Keratinocyte (primary cell): ENCODE measurements at regions not wholly inside any gene's neighbourhood (a gene's known extent, or its start where the extent isn't known, plus 50 kb on each side); places are given as distances from the start of the nearest gene placed in this dataset.

Experiments
- DNase-seq: peaks from one replicate; pipeline ENCODE4 v3.0.0-alpha.2; 2011; ENCODE audit warnings: low read depth, missing footprints, low spot score
- FAIRE-seq: peaks from 2 replicates; lab custom pipeline; 2011; peaks lifted over from hg19 to GRCh38; lab: Jason Lieb, UNC
- H2AFZ ChIP-seq: 2 replicates; pipeline ENCODE4 v1.6.0; 2012; ENCODE audit warnings: low read length, control low read depth, inconsistent platforms; ENCODE audit not compliant: control insufficient read depth
- H3K27ac ChIP-seq: 2 replicates; pipeline ENCODE4 v1.5.1; 2011; ENCODE audit warnings: low read length; ENCODE audit not compliant: control insufficient read depth, insufficient read depth
- H3K27me3 ChIP-seq: 3 replicates; pipeline ENCODE4 v1.6.0; 2011; ENCODE audit warnings: low read length; ENCODE audit not compliant: control insufficient read depth, insufficient read depth; ENCODE audit errors: extremely low read depth
- H3K36me3 ChIP-seq, 2 experiments: 2 replicates in 1 of 2; 3 replicates in 1 of 2; pipeline ENCODE4 v1.5.1; 2011; ENCODE audit warnings: low read length in 2 of 2, mild to moderate bottlenecking in 1 of 2; ENCODE audit not compliant: control insufficient read depth in 2 of 2, insufficient read depth in 2 of 2; ENCODE audit errors: extremely low read depth in 1 of 2
- H3K4me1 ChIP-seq: 3 replicates; pipeline ENCODE4 v1.5.1; 2011; ENCODE audit warnings: low read length; ENCODE audit not compliant: control insufficient read depth, insufficient read depth; ENCODE audit errors: extremely low read depth
- H3K4me2 ChIP-seq: 3 replicates; pipeline ENCODE4 v1.6.0; 2011; ENCODE audit warnings: low read depth, low read length; ENCODE audit not compliant: control insufficient read depth, insufficient read depth; ENCODE audit errors: extremely low read depth
- H3K4me3 ChIP-seq, 3 experiments: fragments of 200-600 bp in 1 of 3; sonication (generic) in 1 of 3; 2 replicates in 2 of 3; 3 replicates in 1 of 3; pipeline ENCODE4 v1.5.1; 2011 to 2016; ENCODE audit warnings: low read length in 3 of 3, mild to moderate bottlenecking in 3 of 3, control low read depth in 2 of 3, inconsistent platforms in 1 of 3, low read depth in 1 of 3, mixed read lengths in 1 of 3, mixed run types in 1 of 3, moderate library complexity in 1 of 3; ENCODE audit not compliant: control insufficient read depth in 2 of 3, insufficient read depth in 2 of 3; ENCODE audit errors: extremely low read depth in 1 of 3
- H3K79me2 ChIP-seq: 2 replicates; pipeline ENCODE4 v1.6.0; 2012; ENCODE audit warnings: low read length; ENCODE audit not compliant: control insufficient read depth, insufficient read depth
- H3K9ac ChIP-seq: 3 replicates; pipeline ENCODE4 v1.6.0; 2011; ENCODE audit warnings: low read length; ENCODE audit not compliant: control insufficient read depth, insufficient read depth; ENCODE audit errors: extremely low read depth
- H3K9me1 ChIP-seq: 3 replicates; pipeline ENCODE4 v1.6.0; 2011; ENCODE audit warnings: low read length; ENCODE audit not compliant: control insufficient read depth, insufficient read depth; ENCODE audit errors: extremely low read depth
- H3K9me3 ChIP-seq: 2 replicates; pipeline ENCODE4 v1.5.1; 2012; ENCODE audit warnings: low read depth, low read length; ENCODE audit not compliant: control insufficient read depth
- H4K20me1 ChIP-seq: 3 replicates; pipeline ENCODE4 v1.6.0; 2011; ENCODE audit warnings: low read length; ENCODE audit not compliant: control insufficient read depth, insufficient read depth; ENCODE audit errors: extremely low read depth
- EZH2 ChIP-seq: IDR thresholded peaks from one replicate; pipeline ENCODE4 v1.6.1; 2012; ENCODE audit warnings: inconsistent platforms, mild to moderate bottlenecking, low read length, moderate library complexity
- dilution Hi-C: fragments of 300-500 bp; cut with MboI; formaldehyde crosslinking; loops from one replicate; pipeline ENCODE4 v1.7.0; 2020; ENCODE audit warnings: low sequenced_read_pairs; ENCODE audit not compliant: extremely low pct_ligation_motif_present
- TF ChIP-seq, protein P1 (sequence below), 3 experiments: IDR thresholded peaks in 1 of 3; conservative IDR thresholded peaks in 1 of 3; optimal IDR thresholded peaks in 1 of 3; 2 replicates in 2 of 3; 3 replicates in 1 of 3; pipeline versions ENCODE3 to v1.5.1; 2011; ENCODE audit warnings: low read length in 3 of 3, mild to moderate bottlenecking in 3 of 3, moderate library complexity in 2 of 3, control low read depth in 1 of 3, inconsistent platforms in 1 of 3; ENCODE audit not compliant: insufficient read depth in 2 of 3; ENCODE audit errors: extremely low read depth in 1 of 3

- Histone ChIP-seq H3K79me2 (no peaks in the 10 kb centered on the region), H3K9ac (no peak overlapping the region), H4K20me1 (no peaks in the 10 kb centered on the region), H2AFZ (no peak overlapping the region), H3K9me3 (no peaks in the 10 kb centered on the region), H3K4me3 (no peak overlapping the region), H3K4me2 (no peak overlapping the region), H3K36me3 (no peaks in the 10 kb centered on the region), H3K27ac (no peak overlapping the region), H3K27me3 (no peaks in the 10 kb centered on the region), H3K4me1 (no peaks in the 10 kb centered on the region), H3K9me1 (no peaks in the 10 kb centered on the region)
- TF ChIP-seq EZH2, result no peak
- FAIRE-seq (no peak), DNase-seq (no peak)
- dilution Hi-C loops, result no loop called here
These were observed 120.9 kb upstream of the COL3A1 start for GRCh38 chr2:188853307-188853706.

GRCh38 chr2:188865681-188866080, 108.5 kb upstream of the COL3A1 start:
- Histone ChIP-seq H3K79me2 (no peaks in the 10 kb centered on the region), H3K9me3 (no peaks in the 10 kb centered on the region), H3K36me3 (no peaks in the 10 kb centered on the region), H3K4me2 (no peak overlapping the region), H2AFZ (no peak overlapping the region), H3K4me3 (no peak overlapping the region), H3K9ac (no peak overlapping the region), H3K27ac (no peak overlapping the region), H3K9me1 (no peaks in the 10 kb centered on the region), H4K20me1 (no peaks in the 10 kb centered on the region), H3K27me3 (no peaks in the 10 kb centered on the region), H3K4me1 (no peaks in the 10 kb centered on the region)
- DNase-seq, result no peak
- no peak for FAIRE-seq
- TF ChIP-seq, protein P1, sequence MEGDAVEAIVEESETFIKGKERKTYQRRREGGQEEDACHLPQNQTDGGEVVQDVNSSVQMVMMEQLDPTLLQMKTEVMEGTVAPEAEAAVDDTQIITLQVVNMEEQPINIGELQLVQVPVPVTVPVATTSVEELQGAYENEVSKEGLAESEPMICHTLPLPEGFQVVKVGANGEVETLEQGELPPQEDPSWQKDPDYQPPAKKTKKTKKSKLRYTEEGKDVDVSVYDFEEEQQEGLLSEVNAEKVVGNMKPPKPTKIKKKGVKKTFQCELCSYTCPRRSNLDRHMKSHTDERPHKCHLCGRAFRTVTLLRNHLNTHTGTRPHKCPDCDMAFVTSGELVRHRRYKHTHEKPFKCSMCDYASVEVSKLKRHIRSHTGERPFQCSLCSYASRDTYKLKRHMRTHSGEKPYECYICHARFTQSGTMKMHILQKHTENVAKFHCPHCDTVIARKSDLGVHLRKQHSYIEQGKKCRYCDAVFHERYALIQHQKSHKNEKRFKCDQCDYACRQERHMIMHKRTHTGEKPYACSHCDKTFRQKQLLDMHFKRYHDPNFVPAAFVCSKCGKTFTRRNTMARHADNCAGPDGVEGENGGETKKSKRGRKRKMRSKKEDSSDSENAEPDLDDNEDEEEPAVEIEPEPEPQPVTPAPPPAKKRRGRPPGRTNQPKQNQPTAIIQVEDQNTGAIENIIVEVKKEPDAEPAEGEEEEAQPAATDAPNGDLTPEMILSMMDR (optimal IDR thresholded peaks at IDR 0.05 in 1 of 3, IDR thresholded peaks at IDR 0.05 in 1 of 3, conservative IDR thresholded peaks at IDR 0.05 in 1 of 3; ENCODE audit: extremely low read depth in 1 of 3, insufficient read depth in 2 of 3, low read length in 3 of 3), result no peak
- TF ChIP-seq EZH2, result no peak
- dilution Hi-C loops, result no loop called here

- DNase-seq (no peak), FAIRE-seq (no peak)
- Histone ChIP-seq H3K27ac (no peak overlapping the region), H3K9ac (no peak overlapping the region), H3K4me1 (no peaks in the 10 kb centered on the region), H3K4me2 (no peak overlapping the region), H3K9me1 (no peaks in the 10 kb centered on the region), H2AFZ (no peak overlapping the region), H3K9me3 (no peaks in the 10 kb centered on the region), H3K36me3 (no peaks in the 10 kb centered on the region), H4K20me1 (no peaks in the 10 kb centered on the region), H3K27me3 (no peaks in the 10 kb centered on the region), H3K79me2 (no peaks in the 10 kb centered on the region), H3K4me3 (no peak overlapping the region)
- no peak for TF ChIP-seq EZH2
- TF ChIP-seq, protein P1 (optimal IDR thresholded peaks at IDR 0.05 in 1 of 3, IDR thresholded peaks at IDR 0.05 in 1 of 3, conservative IDR thresholded peaks at IDR 0.05 in 1 of 3; ENCODE audit: extremely low read depth in 1 of 3, insufficient read depth in 2 of 3, low read length in 3 of 3), result no peak
- dilution Hi-C loops, result no loop called here
These were observed 104.6 kb upstream of the COL3A1 start for GRCh38 chr2:188869550-188869949.
